ENCODE measurements at regions not wholly inside any gene's neighbourhood (a gene's known extent, or its start where the extent isn't known, plus 50 kb on each side); places are given as distances from the start of the nearest gene placed in this dataset.
"Not testable (repeated sequence)": the region's sequence is repeated elsewhere in the genome, so short reads cannot be mapped to it uniquely, and the experiment has no call there.

DNA sequence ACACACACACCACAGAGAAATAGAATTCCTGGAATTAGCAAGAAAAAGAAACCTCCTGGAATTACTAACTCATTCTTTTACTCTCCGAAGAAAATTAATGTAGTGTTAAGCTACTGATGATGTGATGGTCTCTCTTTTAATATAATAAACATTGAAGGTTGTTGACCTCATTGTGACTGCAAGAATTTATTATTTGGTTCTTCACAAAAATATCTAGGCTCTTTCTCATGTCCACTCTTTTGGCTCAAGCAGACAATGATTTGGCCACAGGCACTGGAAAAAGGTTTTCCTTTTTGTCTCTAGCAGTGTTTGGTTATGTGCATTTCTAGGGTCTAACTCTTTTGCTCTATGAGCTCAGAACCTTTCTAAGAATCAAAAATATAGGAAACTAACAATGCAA is 811.9 kb downstream of the TENT5A start:
- no peak for DNase-seq (ENCODE audit: low read depth in 2 of 3, low spot score in 1 of 3)

DNA sequence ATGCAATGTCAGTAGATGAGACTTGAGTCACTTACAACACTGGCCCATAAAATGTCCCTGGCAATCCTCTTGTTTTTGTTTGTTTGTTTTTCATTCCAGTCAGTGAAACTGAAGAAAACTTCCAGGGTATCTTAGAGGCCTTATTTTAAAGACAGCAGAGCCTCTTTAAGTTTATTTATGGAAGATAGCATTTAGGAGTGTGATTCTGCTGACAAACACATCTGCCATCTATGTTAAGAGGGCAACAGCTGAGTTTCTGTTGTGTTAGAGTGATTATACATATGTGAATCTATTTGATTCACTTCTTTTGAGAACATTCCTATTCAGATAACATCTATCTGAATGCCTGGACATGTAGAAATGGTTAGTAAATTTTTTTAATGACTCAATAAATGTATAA is 812.6 kb downstream of the TENT5A start:
- DNase-seq (ENCODE audit: low read depth in 2 of 3, low spot score in 1 of 3): no peak

DNA sequence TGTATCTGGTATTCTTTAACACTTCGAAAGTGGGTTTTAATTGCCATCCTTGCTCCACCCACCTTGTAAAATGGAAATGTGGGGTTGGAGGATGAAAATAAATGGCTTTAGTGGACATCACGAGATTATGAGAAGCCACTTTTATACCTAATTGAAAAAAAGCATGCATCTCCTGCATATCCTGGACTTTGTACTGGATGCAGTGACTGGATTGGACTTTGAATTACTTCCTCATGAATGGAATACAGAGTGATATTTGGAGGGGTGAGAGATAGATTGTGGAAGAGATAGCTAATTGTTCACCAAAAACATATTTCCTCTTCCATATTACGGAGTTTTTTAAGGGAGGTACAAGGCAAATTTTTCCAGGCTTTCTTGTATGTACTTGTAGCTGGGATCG is 813.0 kb downstream of the TENT5A start:
- DNase-seq (ENCODE audit: low read depth in 2 of 3, low spot score in 1 of 3): no peak

DNA sequence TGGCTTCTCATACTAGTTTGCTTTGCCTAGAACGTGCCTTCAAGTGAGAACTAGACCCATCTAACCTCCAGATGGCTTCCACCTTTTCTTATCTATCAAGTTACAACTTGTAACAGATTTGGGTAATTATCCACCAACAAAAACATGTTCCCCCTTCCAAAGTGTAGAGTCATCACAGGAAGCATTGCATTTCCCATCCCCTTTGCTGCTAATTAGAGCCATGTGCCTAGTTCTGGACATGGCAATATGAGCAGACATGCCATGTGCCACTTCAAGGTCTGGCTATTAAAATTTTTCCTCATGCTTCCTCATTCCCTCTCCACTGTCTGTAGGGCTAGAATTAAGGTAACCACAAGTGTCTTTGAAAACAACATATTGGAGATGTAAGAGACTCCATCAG is 814.4 kb downstream of the TENT5A start:
- DNase-seq (ENCODE audit: low read depth in 2 of 3, low spot score in 1 of 3): no peak

DNA sequence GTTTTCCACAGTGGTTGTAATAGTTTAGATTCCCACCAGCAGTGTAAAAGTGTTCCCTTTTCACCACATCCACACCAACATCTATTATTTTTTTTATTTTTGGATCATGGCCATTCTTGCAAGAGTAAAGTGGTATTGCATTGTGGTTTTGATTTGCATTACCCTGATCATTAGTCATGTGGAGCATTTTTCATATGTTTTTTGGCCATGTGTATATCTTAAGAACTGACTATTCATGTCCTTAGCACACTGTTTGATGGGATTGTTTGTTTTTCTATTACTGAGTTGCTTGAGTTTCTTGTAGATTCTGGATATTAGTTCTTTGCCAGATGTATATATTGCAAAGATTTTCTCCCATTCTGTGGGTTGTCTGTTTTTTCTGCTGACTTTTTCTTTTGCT is 820.1 kb downstream of the TENT5A start:
- DNase-seq (ENCODE audit: low read depth in 2 of 3, low spot score in 1 of 3): no peak

DNA sequence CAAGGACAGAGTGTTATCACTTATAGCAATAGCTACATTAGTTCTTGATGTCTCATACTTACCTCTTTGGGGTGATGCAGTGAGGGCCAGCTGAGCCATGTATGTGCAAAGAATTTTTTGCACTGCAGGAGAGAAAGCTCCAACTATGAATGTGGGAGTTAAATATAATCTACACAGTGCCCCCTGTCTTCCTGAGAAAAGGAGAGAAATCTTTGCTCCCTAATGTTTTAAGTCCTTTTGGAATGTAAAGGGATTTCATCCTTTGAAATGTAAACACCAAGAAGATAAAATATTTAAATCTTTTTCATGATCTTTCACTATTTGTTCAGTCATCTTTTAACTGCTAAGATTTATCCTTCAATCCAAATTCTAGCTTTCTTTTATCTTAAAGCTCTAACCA is 822.1 kb downstream of the TENT5A start:
- no peak for DNase-seq (ENCODE audit: low read depth in 2 of 3, low spot score in 1 of 3)

DNA sequence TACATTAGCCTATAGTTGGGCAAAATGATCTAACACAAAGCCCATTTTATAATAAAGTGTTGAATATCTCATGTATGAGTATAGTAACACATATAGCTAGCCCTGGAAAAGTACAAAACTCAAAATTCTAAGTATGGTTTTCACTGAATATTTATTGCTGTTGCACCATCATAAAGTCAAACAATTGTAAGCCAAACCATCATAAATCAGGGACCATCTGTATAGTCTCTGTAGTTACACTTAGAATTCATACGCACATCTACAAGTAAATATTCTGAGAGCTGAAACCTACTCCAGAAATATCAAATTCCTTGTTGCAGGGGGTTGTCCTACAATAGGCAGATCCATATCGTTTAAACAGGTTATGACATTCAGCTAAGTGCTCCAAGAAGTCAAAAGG is 817.3 kb downstream of the BCKDHB start:
- no peak for DNase-seq (ENCODE audit: low read depth in 2 of 3, low spot score in 1 of 3)

DNA sequence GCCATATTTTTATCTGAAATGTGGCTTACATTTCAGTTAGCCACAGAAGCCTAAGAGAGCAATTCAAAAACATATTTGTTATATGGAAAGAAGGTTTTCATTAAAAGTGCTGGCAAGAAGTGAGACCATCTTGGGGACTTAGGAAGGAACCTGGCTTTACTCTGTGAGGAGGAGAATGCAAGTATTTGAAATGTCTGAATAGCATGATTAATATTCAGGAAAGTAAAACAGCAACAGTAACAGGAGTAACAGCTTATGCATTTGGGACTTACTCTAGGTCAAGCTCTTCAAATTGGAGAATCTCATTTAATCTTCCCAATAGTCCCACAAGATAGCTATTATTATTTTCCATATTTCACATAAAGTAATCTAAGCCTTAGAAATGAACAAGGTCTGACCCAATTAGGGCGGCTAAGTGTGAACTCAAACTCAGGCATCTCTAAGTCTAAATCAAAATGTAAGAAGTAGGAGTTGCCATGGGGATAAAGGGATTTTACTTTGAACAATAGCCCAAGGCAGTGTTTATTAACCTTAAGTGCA is 816.5 kb downstream of the BCKDHB start:
- DNase-seq (ENCODE audit: low read depth in 2 of 3, low spot score in 1 of 3): no peak

DNA sequence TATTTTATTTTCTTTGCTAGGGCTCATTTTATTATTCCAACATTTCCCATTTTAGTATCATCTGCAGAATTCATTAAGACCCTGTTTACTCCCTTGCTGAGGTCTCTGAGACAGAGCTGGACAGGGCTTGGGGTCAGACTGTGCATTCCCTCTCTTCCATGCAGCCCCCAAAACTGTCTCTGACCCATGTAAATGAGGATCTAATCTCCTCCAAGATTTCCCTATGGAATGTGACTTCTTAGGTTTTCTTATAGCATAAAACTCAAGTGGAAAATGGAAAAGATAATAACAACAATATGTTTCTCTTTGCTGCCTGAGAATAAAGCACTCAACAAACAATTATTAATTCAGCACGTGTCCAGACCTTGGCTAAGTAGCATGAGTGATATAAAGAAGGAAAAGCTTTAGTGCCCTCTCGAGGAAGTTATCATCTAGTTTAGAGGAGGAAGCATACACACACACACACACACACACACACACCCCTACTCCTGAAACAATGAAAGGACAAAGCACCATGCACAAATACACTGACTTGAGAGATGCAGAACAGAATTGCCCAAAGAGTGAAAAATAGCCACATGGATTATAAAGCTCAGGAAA is 815.5 kb downstream of the BCKDHB start:
- DNase-seq (ENCODE audit: low read depth in 2 of 3, low spot score in 1 of 3): no peak

DNA sequence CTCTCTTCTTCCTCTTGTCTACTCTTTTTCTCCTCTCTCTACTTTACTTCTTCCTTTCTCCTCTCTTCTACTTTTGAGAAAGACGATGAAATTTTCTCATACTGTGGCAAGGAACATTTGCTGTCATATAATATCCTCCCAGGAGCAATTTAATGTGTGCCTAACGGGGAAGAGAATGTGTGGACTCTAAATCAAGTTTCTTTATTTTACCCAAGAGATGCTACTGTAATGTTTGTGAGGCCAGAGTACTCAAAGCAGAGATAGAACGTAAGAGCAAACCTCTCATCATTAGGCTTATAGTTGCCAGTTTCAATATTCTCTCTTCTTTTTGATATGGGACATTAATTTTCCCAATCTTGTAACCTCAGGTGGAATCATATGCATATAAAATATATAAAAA is 801.4 kb downstream of the BCKDHB start:
- DNase-seq (ENCODE audit: low read depth in 2 of 3, low spot score in 1 of 3): no peak

DNA sequence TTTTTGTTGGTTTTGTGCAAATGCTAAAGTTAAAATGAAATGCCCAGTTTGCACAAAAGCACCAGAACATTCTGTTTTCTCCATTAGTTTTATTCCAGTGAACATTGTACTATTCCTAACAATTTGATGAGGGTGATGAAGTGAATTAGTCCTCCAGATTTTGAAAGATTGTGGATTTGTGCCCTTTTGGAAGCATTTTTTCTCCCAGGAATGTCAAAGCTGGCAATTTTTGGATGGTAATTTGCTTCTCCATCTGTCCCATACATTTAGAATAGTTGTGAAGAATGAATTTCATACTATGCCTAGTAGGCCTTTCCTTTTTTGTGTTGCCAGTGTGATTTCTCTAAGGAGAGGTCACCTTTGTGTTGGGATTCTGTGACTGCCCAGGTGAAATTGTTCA is 797.2 kb downstream of the BCKDHB start:
- no peak for DNase-seq (ENCODE audit: low read depth in 2 of 3, low spot score in 1 of 3)

DNA sequence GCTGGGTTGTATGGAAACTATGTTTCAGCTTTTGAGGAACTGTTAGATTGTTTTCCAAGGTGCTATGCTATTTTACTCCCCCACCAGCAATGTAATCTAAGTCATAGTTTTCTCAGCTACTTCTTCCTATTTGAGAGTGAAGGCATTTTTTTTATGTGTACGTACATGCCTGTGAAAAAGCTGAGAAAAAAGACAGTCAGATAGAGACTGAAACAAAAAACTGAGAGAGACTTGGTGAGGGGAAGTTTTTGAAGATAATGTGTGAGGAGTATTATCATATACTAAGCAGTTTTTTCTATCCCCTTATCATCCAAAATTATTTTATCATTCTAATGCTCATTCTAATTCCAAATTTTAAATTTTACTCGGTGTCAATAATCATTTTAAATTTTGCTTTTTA is 780.0 kb downstream of the BCKDHB start:
- no peak for DNase-seq (ENCODE audit: low read depth in 2 of 3, low spot score in 1 of 3)

DNA sequence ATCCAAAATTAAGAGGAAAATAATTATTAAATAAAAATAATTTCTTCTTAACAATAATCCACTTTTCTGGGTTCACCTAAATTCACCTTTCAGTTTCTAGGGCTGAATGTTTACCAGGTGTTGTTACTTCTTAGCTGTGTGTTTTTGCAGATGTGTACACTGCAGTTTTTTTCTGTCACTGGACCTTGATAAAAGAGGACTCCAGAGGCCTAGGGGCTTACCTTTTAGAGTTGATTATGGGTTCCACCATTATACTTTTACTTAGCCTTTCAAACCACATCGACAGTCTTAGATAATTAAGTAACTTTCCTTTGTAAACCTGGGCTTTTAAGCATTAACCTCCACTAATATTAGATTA is 766.5 kb downstream of the BCKDHB start:
- DNase-seq (ENCODE audit: low read depth in 2 of 3, low spot score in 1 of 3): no peak

DNA sequence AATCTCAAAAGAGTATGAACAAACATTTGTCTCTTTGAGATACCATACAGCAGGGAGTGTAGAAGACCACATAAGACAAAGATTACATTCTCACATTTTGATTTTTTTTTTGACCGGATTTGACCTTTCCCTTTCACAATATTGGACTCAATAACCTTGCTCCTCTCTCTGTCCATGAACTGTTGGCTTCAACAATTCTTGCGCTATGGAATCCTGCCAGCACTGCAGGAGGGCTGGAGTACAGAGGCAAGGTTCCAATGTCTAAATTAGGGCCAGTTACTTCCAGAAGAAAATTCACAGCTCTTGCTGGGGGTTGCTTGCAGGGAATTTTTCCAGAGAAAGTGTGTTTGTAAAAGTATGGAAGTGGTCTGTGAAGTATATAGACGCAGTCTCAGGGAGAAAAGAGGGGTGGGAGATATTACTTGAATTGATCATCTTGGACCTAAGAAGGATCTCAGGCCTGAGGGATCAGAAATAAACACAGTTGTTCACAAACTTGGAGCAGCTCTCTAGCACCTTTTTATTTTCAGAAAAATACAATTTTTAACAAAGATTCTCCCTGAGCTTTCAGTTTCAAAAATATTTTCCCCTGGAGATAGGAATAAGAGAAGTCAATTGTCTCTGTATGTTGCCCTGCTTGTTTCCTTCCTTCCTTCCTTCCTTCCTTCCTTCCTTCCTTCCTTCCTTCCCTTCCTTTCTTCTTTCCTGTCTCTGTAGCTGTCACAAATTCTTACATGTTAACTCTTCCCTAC is 765.9 kb downstream of the BCKDHB start:
- no peak for DNase-seq (ENCODE audit: low read depth in 2 of 3, low spot score in 1 of 3)

DNA sequence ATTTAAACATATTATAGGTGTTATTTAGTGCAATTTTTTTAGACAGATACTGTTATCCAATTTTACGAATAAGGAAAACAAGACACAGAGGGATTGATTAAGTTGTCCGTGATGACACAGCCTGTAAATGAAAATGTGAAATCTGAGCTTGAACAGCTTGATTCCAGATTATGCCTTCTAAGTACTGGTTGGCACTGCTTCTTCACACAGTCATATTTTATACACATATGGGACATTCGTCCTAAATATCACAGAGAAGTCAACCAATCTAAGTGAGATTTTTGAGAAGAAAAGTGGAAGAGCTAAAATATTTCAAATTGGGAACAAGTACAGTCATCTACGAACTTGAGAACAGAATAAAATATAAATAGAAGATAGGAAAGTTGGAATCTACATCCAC is 756.3 kb downstream of the BCKDHB start:
- no peak for DNase-seq (ENCODE audit: low read depth in 2 of 3, low spot score in 1 of 3)

DNA sequence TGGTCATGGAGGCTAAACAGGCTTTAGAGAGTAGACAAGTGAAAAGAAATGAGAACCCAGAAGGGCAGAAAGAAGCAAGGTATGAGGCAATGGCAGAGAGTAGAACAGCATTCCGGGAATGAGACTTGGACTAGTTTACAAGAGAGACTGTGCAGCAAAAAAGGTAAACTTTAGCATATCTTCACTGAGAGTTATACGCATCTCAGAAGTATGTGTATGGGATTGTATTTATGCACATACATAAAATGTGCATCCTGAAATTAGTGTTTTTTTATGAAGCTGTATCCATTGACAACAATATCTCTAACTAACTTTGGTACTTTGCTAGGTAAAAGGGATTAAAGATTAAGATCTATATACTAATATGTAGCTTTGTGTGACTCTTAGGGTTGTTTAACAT is 753.6 kb downstream of the BCKDHB start:
- no peak for DNase-seq (ENCODE audit: low read depth in 2 of 3, low spot score in 1 of 3)

DNA sequence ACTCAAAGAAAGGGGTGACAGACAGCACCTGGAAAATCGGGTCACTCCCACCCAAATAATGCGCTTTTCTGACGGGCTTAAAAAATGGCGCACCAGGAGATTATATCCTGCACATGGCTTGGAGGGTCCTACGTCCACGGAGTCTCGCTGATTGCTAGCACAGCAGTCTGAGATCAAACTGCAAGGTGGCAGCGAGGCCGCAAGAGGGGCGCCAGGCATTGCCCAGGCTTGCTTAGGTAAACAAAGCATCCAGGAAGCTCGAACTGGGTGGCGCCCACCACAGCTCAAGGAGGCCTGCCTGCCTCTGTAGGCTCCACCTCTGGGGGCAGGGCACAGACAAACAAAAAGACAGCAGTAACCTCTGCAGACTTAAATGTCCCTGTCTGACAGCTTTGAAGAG is 741.5 kb downstream of the BCKDHB start:
- not testable (repeated sequence) for DNase-seq (ENCODE audit: low read depth in 2 of 3, low spot score in 1 of 3)

DNA sequence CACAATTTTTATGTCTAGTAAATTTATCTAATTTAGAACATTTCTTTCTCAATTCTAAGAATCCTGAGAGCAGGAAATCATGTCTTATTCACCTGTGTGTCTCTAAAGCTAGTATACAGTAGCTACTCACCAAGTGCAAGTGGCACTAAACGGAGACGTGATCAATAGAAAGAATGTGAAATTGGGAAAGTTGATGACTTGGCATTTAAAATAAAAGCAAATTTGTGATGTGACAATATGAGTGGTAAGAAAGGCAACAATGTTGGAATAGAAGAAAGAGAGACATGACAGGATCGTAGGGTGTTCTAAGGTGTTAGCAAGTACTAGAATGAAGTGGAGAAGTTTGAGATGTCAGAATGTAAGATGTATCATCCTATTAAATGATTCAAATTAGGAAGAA is 725.9 kb downstream of the BCKDHB start:
- DNase-seq (ENCODE audit: low read depth in 2 of 3, low spot score in 1 of 3): no peak

DNA sequence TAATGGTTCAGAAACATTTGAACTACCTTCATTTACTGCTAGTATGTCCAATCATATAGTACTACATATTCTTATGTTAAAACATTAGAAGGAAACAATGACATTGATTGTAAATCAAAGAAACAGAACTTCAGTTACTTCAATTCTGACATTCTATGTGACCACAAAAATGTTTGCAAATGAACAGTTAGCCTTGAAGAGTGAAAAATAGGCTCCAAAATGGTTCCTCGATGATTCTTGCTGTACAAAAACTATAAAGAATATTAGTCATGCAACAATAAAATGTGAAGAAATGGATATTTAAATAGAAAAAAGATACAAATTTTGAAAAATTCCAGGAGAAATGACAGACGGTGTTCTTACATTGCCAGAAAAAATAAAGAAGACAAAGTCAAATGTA is 686.9 kb downstream of the BCKDHB start:
- DNase-seq (ENCODE audit: low read depth in 2 of 3, low spot score in 1 of 3): no peak

DNA sequence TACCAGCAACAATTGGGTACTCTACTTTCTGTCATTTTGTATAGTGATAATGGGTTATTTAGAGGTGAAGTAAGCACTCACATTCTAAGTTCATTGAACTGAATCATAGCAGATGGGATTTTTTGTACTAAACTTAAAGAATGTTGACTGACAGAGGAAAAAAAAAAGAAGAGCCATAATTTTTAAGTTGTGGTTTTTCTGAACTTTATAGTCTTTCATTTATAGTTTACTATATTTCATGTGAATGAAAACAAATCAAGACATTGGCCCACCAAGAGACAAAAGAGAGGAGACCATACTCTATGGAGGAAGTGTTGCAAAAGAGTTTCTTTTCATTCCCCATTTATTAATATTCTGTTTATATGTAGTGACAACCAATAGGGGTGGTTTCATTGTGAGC is 685.7 kb downstream of the BCKDHB start:
- DNase-seq (ENCODE audit: low read depth in 2 of 3, low spot score in 1 of 3): no peak

DNA sequence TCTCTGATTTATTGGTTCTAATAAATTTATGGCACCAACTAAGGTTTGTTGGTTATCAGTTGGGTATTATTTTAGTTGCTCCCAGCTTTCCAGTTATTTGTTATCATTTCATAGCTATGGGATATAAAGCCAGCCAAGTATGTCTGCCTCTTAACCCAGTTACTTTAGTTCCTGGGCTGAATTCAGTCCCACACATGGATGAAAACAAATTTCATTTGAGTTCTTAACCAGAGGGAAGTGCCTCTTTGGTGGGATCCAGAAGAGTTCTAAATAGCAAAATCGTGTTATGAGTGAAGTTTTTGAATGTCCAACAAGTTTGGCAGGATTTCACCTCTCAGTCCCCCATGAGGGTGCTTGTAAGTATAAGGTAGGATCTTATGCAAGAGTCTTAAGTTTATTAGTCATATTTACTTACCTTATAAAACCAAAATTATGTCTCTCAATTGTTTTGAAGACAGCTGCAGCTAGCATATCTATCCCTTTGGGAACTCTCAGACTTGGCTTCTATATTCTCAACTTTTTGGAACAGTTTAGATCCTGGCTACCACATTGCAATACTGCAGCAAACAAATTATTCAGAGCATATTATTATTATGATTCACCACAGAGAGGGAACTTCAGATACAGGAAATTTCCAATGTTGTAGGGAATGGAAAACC is 683.6 kb downstream of the BCKDHB start:
- no peak for DNase-seq (ENCODE audit: low read depth in 2 of 3, low spot score in 1 of 3)

DNA sequence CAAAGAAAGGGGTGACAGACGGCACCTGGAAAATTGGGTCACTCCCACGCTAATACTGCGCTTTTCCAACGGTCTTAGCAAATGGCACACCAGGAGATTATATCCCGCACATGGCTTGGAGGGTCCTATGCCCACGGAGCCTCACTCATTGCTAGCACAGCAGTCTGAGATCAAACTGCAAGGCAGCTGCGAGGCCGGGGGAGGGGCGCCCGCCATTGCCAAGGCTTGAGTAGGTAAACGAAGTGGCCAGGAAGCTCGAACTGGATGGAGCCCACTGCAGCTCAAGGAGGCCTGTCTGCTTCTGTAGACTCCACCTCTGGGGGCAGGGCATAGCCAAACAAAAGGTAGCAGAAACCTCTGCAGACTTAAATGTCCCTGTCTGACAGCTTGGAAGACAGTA is 676.8 kb downstream of the BCKDHB start:
- not testable (repeated sequence) for DNase-seq (ENCODE audit: low read depth in 2 of 3, low spot score in 1 of 3)

DNA sequence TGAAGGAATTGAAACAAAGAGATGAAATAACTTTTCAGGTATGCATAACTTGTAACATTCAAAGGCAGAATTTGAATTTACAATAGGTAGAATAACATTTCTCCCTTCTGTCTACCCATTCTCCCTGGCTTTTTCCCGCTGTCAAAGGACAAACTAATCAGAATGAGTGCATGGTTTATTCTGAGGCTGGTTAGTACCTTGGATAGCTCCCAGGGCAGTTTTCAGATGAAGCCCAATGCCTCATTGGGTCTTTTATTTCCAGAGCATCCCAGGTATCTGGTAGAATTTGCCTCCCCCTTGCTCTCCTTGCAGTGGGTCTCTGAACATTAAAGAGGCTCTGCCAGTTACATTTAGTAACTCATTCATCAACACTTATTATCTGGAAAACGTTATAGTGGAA is 665.5 kb downstream of the BCKDHB start:
- no peak for DNase-seq (ENCODE audit: low read depth in 2 of 3, low spot score in 1 of 3)
